ENCODE measurements at regions not wholly inside any gene's neighbourhood (a gene's known extent, or its start where the extent isn't known, plus 50 kb on each side); places are given as distances from the start of the nearest gene placed in this dataset.

DNA sequence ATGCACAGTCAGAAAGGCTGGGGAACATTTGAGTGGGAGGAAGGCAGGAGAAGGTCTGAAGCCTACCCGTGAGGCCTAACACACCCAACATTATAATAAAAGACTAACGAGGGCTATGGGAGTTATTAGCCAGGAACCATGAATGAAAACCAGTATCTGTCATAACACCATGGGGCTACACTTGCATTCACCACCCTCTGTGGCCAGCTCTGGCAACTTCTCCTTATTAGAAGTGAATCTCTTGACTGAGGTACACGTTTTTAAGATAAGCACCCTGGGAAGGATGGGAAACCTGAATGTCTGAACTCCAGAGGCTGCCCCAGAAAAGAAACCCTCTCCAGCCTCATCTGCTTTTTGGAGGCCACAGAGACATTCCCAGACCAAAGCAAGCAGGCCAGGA is 204.3 kb upstream of the RAB4A start:
- H3K36me3 ChIP-seq (ENCODE audit: insufficient read depth) = no peaks in the 10 kb centered on the region
- H3K4me3 ChIP-seq (IDR thresholded peaks at IDR 0.05; ENCODE audit: insufficient read depth, low read depth, low read length) = no peak overlapping the region
- TF ChIP-seq, protein P1, sequence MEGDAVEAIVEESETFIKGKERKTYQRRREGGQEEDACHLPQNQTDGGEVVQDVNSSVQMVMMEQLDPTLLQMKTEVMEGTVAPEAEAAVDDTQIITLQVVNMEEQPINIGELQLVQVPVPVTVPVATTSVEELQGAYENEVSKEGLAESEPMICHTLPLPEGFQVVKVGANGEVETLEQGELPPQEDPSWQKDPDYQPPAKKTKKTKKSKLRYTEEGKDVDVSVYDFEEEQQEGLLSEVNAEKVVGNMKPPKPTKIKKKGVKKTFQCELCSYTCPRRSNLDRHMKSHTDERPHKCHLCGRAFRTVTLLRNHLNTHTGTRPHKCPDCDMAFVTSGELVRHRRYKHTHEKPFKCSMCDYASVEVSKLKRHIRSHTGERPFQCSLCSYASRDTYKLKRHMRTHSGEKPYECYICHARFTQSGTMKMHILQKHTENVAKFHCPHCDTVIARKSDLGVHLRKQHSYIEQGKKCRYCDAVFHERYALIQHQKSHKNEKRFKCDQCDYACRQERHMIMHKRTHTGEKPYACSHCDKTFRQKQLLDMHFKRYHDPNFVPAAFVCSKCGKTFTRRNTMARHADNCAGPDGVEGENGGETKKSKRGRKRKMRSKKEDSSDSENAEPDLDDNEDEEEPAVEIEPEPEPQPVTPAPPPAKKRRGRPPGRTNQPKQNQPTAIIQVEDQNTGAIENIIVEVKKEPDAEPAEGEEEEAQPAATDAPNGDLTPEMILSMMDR (conservative IDR thresholded peaks at IDR 0.05; ENCODE audit: low read depth, low read length) = no peak
- no peaks in the 10 kb centered on the region for H3K4me1 ChIP-seq (ENCODE audit: low read depth, poor library complexity, severe bottlenecking)
- no peak overlapping the region for H3K9ac ChIP-seq
- no peak overlapping the region for H3K27ac ChIP-seq
- no peaks in the 10 kb centered on the region for H3K27me3 ChIP-seq (ENCODE audit: insufficient read depth, low read depth)
- no peak overlapping the region for H3K4me2 ChIP-seq
- H2AFZ ChIP-seq (ENCODE audit: low read depth) = no peak overlapping the region
- H3K79me2 ChIP-seq (ENCODE audit: insufficient read depth, low read depth) = no peaks in the 10 kb centered on the region
- H4K20me1 ChIP-seq (ENCODE audit: insufficient read depth) = no peaks in the 10 kb centered on the region

DNA sequence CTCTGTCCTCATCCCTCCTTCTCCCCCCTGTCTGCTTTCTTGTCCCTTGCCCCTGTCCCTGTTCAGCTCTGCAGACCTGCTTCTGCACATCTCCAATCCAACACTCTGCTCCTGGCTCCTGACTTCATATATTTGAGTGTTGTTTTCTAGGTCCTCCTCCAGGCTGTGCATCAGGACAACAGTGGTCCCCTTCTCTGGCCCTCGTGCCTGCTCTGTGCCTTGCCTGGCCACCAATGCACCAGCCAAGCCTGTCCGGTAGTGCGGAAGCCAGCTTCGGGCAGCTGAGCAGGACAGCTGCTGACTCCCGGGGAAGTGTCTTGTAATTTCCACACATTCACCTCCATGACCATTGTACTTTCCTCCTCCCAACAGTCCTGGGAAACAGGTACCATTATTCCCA is 203.4 kb upstream of the RAB4A start:
- no peak overlapping the region for H3K4me2 ChIP-seq
- H3K4me3 ChIP-seq (IDR thresholded peaks at IDR 0.05; ENCODE audit: insufficient read depth, low read depth, low read length) = no peak overlapping the region
- H3K36me3 ChIP-seq (ENCODE audit: insufficient read depth) = no peaks in the 10 kb centered on the region
- H3K27ac ChIP-seq = no peak overlapping the region
- H4K20me1 ChIP-seq (ENCODE audit: insufficient read depth) = no peaks in the 10 kb centered on the region
- H2AFZ ChIP-seq (ENCODE audit: low read depth) = no peak overlapping the region
- H3K4me1 ChIP-seq (ENCODE audit: low read depth, poor library complexity, severe bottlenecking) = no peaks in the 10 kb centered on the region
- TF ChIP-seq, protein P1 (conservative IDR thresholded peaks at IDR 0.05; ENCODE audit: low read depth, low read length) = no peak
- no peak overlapping the region for H3K9ac ChIP-seq
- H3K27me3 ChIP-seq (ENCODE audit: insufficient read depth, low read depth) = no peaks in the 10 kb centered on the region
- H3K79me2 ChIP-seq (ENCODE audit: insufficient read depth, low read depth) = no peaks in the 10 kb centered on the region

DNA sequence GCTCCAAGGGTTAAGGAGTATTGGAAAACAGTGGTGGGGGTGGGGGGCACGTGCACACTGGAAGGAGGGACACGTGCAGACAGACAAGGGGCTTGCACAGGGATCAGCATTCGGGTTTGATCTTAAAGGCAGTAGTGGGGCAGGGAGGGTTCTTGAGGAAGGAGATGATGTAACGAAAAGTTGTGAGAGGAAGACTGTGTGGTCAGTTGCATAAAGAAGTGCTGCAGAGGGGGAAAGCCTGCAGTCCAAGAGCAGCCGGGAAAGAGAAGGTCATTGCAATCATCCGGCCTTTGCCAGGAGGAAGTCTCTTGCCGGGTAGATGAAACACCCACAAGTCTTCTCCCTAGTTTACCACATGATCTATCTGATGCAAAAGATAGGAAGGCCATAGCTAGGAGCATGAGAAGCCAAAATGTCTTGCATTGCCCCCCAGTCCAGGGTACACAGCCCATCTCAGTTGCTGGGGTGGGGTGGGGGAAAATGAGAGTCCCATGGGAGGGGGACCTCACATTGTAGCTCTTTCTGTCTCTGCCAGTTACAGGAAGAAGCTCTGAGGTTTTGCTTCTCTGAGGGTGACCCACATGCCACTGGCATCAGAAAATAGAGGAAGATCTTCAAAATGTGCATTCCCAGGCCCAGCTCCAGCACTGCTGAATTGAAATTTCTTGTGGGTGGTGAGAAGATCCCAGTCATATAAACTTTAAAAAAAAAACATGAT is 202.5 kb upstream of the RAB4A start:
- no peak overlapping the region for H2AFZ ChIP-seq (ENCODE audit: low read depth)
- H3K4me1 ChIP-seq (ENCODE audit: low read depth, poor library complexity, severe bottlenecking) = no peaks in the 10 kb centered on the region
- H3K27ac ChIP-seq = no peak overlapping the region
- H3K79me2 ChIP-seq (ENCODE audit: insufficient read depth, low read depth) = no peaks in the 10 kb centered on the region
- H3K4me3 ChIP-seq (IDR thresholded peaks at IDR 0.05; ENCODE audit: insufficient read depth, low read depth, low read length) = no peak overlapping the region
- TF ChIP-seq, protein P1 (conservative IDR thresholded peaks at IDR 0.05; ENCODE audit: low read depth, low read length) = no peak
- H4K20me1 ChIP-seq (ENCODE audit: insufficient read depth) = no peaks in the 10 kb centered on the region
- no peak overlapping the region for H3K9ac ChIP-seq
- no peaks in the 10 kb centered on the region for H3K27me3 ChIP-seq (ENCODE audit: insufficient read depth, low read depth)
- H3K4me2 ChIP-seq = no peak overlapping the region
- no peaks in the 10 kb centered on the region for H3K36me3 ChIP-seq (ENCODE audit: insufficient read depth)

DNA sequence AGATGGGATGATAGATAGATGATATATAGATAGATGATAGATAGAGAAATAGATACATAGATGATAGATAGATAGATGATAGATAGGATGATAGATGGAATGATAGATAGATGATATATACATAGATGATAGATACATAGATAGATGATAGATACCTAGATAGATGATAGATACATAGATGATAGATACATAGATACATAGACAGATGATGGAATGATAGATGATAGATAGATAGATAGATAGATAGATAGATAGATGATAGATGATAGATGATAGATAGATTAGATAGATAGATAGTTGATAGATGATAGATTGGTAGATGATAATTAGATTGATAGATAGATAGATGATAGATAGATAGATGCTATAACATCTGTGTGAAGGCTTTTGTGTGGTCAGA is 201.7 kb upstream of the RAB4A start:
- no peak overlapping the region for H3K27ac ChIP-seq
- TF ChIP-seq, protein P1 (conservative IDR thresholded peaks at IDR 0.05; ENCODE audit: low read depth, low read length) = no peak
- H3K9ac ChIP-seq = no peak overlapping the region
- H4K20me1 ChIP-seq (ENCODE audit: insufficient read depth) = no peaks in the 10 kb centered on the region
- H3K79me2 ChIP-seq (ENCODE audit: insufficient read depth, low read depth) = no peaks in the 10 kb centered on the region
- H2AFZ ChIP-seq (ENCODE audit: low read depth) = no peak overlapping the region
- H3K36me3 ChIP-seq (ENCODE audit: insufficient read depth) = no peaks in the 10 kb centered on the region
- H3K4me1 ChIP-seq (ENCODE audit: low read depth, poor library complexity, severe bottlenecking) = no peaks in the 10 kb centered on the region
- no peak overlapping the region for H3K4me2 ChIP-seq
- no peaks in the 10 kb centered on the region for H3K27me3 ChIP-seq (ENCODE audit: insufficient read depth, low read depth)
- no peak overlapping the region for H3K4me3 ChIP-seq (IDR thresholded peaks at IDR 0.05; ENCODE audit: insufficient read depth, low read depth, low read length)
